HG02610 (cell line): ENCODE measurements at regions not wholly inside any gene's neighbourhood (a gene's known extent, or its start where the extent isn't known, plus 50 kb on each side); places are given as distances from the start of the nearest gene placed in this dataset.
"Not testable (repeated sequence)": the region's sequence is repeated elsewhere in the genome, so short reads cannot be mapped to it uniquely, and the experiment has no call there.

ENCODE experiments used
- ATAC-seq: cut with Tn5 transposase; IDR thresholded peaks from one replicate; pipeline ENCODE4 v1.9.1; 2021; ENCODE audit warnings: mild to moderate bottlenecking, moderate library complexity; ENCODE audit not compliant: unreplicated experiment

GRCh38 chr7:85908051-85908450 lies 721.2 kb upstream of the SEMA3D start:
- ATAC-seq, result no peak

GRCh38 chr7:85897967-85898366 lies 711.1 kb upstream of the SEMA3D start:
- no peak for ATAC-seq

GRCh38 chr7:85896531-85896930 lies 709.7 kb upstream of the SEMA3D start:
- no peak for ATAC-seq

GRCh38 chr7:85895835-85896234 lies 709.0 kb upstream of the SEMA3D start:
- no peak for ATAC-seq

- ATAC-seq, result not testable (repeated sequence)
These were observed 705.0 kb upstream of the SEMA3D start for GRCh38 chr7:85891900-85892299.

- ATAC-seq, result peak; percentile 82
These were observed 703.5 kb upstream of the SEMA3D start for GRCh38 chr7:85890244-85890811.

- no peak for ATAC-seq
These were observed 700.3 kb upstream of the SEMA3D start for GRCh38 chr7:85887133-85887532.

GRCh38 chr7:85882335-85882734 lies 695.5 kb upstream of the SEMA3D start:
- ATAC-seq, result no peak

GRCh38 chr7:85875398-85875797 lies 688.5 kb upstream of the SEMA3D start:
- no peak for ATAC-seq

GRCh38 chr7:85866540-85866939 lies 679.7 kb upstream of the SEMA3D start:
- ATAC-seq, result no peak

- ATAC-seq, result no peak
These were observed 664.8 kb upstream of the SEMA3D start for GRCh38 chr7:85851571-85852193.

- no peak for ATAC-seq
These were observed 663.5 kb upstream of the SEMA3D start for GRCh38 chr7:85850381-85850780.

- no peak for ATAC-seq
These were observed 653.7 kb upstream of the SEMA3D start for GRCh38 chr7:85840554-85840953.

GRCh38 chr7:85833066-85833465 lies 646.2 kb upstream of the SEMA3D start:
- no peak for ATAC-seq

- ATAC-seq, result no peak
These were observed 644.1 kb upstream of the SEMA3D start for GRCh38 chr7:85830982-85831381.

GRCh38 chr7:85829817-85830432 lies 643.1 kb upstream of the SEMA3D start:
- no peak for ATAC-seq

- ATAC-seq, result no peak
These were observed 642.3 kb upstream of the SEMA3D start for GRCh38 chr7:85829176-85829575.

- ATAC-seq, result no peak
These were observed 641.8 kb upstream of the SEMA3D start for GRCh38 chr7:85828614-85829013.

GRCh38 chr7:85823396-85824080 lies 636.7 kb upstream of the SEMA3D start:
- no peak for ATAC-seq

- ATAC-seq, result no peak
These were observed 635.1 kb upstream of the SEMA3D start for GRCh38 chr7:85821926-85822325.

- no peak for ATAC-seq
These were observed 634.0 kb upstream of the SEMA3D start for GRCh38 chr7:85820702-85821443.
